ENCODE measurements at regions not wholly inside any gene's neighbourhood (a gene's known extent, or its start where the extent isn't known, plus 50 kb on each side); places are given as distances from the start of the nearest gene placed in this dataset.

DNA sequence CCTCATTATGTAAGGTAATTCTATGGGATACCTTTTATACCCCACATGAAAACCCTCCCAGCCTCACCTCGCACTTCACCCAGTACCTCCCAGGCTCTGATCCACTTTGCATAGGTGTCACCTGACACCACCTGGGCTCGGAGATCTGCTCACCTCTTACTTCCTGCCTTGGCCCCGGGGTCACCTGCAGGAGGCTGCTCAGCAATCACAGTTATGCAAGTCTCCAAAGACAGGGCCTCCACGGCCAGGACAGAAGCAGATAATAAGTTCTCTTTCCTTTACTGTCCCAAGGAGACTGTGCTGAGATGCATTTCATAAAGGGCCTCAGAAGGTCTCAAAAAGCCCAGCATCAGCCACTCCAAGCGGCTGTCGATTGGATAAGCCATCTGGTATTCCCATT is 112.4 kb upstream of the PPP2R2D start:
- no peak overlapping the region for H3K4me3 ChIP-seq (ENCODE audit: low read depth, low read length)
- TF ChIP-seq, protein P1, sequence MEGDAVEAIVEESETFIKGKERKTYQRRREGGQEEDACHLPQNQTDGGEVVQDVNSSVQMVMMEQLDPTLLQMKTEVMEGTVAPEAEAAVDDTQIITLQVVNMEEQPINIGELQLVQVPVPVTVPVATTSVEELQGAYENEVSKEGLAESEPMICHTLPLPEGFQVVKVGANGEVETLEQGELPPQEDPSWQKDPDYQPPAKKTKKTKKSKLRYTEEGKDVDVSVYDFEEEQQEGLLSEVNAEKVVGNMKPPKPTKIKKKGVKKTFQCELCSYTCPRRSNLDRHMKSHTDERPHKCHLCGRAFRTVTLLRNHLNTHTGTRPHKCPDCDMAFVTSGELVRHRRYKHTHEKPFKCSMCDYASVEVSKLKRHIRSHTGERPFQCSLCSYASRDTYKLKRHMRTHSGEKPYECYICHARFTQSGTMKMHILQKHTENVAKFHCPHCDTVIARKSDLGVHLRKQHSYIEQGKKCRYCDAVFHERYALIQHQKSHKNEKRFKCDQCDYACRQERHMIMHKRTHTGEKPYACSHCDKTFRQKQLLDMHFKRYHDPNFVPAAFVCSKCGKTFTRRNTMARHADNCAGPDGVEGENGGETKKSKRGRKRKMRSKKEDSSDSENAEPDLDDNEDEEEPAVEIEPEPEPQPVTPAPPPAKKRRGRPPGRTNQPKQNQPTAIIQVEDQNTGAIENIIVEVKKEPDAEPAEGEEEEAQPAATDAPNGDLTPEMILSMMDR (IDR thresholded peaks at IDR 0.05; ENCODE audit: borderline replicate concordance, insufficient read depth, low read depth, low read length), result no peak

DNA sequence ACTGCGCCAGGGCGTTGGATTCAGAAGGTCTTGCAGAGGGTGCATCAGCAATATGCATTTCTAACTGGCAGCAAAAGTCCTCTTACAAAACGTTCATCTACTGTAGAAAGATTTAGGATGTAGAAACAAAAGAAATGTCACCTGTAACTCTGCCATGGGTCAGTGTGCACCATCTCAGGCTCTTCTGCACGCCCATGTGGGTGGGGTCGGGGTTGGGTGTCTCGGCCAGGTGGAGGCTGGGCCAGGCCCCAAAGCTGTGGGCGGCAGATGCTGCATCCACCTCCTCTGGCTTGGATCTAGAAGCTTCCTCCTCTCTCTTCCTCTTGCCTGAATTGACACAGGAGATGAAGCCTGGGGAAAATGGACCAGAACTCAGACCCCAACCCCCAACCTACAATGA is 111.3 kb upstream of the PPP2R2D start:
- H3K4me3 ChIP-seq (ENCODE audit: low read depth, low read length), result no peak overlapping the region
- TF ChIP-seq, protein P1 (IDR thresholded peaks at IDR 0.05; ENCODE audit: borderline replicate concordance, insufficient read depth, low read depth, low read length), result no peak

DNA sequence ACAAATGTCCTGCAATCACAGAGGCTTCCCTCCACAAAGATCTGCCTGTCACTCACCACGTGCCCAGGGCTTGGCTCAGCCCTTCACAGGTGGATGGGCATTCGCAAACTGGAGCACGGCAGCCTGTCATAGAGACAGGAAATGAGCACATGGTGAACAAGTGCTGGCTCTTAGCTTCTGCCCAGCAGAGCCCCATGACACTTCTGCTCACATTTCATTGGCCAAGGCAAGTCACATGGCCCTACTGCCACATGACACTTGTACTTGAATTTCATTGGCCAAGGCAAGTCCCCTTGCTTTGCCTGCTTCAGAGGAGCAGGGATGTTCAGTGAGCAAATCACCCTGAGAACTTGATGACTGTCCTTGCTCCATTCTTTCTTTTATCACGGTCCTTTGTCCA is 110.8 kb upstream of the PPP2R2D start:
- TF ChIP-seq, protein P1 (IDR thresholded peaks at IDR 0.05; ENCODE audit: borderline replicate concordance, insufficient read depth, low read depth, low read length), result no peak
- no peak overlapping the region for H3K4me3 ChIP-seq (ENCODE audit: low read depth, low read length)

DNA sequence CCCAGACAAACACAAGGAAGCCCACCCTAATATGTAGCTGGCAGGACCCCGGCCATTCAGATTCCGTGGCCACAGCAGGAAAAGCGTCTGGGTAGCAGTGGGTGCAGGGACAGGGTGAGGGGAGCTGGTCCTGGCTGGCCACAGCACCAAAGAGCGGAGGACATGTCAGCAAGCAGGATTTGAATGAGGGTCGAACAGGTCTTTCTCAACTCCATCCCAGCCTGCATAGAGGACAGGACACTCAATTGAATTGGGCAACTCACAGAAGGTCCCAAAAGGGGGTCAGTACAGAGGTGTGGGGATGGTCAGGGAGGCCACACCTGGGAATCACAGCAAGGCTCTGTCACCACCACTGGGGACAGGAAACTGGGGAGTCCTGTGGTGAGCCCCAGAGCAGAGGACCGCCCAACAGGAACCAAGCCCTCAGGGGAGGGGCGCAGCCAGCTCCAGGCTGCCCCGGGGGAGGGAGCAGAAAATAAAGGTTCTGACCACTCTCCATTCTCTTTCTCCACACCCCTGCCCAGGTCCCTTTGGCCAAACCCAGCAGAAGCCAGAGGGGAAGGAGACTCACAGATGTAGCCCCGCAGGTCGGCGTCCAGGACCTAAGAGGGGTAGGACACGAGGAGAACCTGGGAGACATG is 108.7 kb upstream of the PPP2R2D start:
- TF ChIP-seq, protein P1 (IDR thresholded peaks at IDR 0.05; ENCODE audit: borderline replicate concordance, insufficient read depth, low read depth, low read length), result no peak

DNA sequence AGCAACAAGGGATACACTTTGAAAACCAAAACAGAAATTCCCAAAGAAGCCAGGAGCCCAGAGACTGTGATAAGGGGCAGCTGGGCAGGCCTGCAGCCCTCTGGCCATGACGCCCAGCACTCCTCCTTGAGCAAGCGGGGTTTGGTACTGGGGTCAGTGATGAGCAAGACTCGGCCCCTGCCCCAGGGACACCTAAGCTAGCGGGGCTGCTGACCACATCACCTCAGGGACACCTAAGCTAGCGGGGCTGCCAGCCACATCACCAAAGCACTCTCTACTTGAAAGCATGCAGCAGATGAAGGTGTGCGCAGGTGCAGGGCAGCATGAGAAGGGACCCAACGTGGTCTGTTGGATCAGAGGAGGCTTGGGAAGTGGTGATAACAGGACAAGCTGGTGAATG is 108.0 kb upstream of the PPP2R2D start:
- no peak overlapping the region for H3K4me3 ChIP-seq (ENCODE audit: low read depth, low read length)
- TF ChIP-seq, protein P1 (IDR thresholded peaks at IDR 0.05; ENCODE audit: borderline replicate concordance, insufficient read depth, low read depth, low read length), result no peak

More for the DNA sequence above, 108.7 kb upstream of the PPP2R2D start:
- H3K4me3 ChIP-seq (ENCODE audit: low read depth, low read length), result no peak overlapping the region

DNA sequence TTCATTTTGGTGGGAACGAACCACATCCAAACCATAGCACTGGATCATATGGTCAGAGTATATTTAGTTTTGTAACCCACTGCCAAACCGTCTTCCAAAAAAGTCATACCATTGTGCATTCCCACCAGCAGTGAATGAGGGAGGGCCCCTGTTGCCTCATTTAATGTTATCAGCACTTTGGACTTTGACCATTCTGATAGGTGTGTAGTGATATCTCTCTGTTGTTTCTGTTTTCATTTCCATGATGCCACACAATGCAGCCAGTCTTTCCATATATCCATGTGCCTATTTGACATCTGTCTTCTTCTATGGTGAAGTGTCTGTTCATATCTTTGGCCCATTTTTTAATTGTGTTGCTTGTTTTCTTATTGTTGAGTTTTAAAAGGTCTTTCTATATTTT is 105.0 kb upstream of the PPP2R2D start:
- H3K4me3 ChIP-seq (ENCODE audit: low read depth, low read length), result no peak overlapping the region
- TF ChIP-seq, protein P1 (IDR thresholded peaks at IDR 0.05; ENCODE audit: borderline replicate concordance, insufficient read depth, low read depth, low read length), result no peak

DNA sequence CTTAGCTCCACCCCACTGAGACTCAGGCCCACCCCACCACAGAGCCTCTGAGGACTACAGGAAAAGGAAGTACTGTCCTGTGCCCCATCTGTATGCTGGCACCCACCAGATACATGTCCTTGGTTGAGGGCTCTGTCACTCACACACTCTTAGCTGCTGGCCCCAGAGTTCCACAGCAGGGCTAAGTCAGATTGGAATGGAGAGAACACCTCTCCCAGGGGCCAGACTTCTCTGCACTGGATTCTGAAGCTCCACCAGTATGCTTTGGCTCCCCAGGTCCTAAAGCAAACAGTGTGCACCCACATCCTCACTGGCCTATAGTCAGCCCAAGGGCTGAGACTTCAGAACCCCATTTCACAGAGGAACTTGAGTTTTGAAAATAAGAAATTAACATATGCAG is 103.2 kb upstream of the PPP2R2D start:
- TF ChIP-seq, protein P1 (IDR thresholded peaks at IDR 0.05; ENCODE audit: borderline replicate concordance, insufficient read depth, low read depth, low read length), result no peak
- no peak overlapping the region for H3K4me3 ChIP-seq (ENCODE audit: low read depth, low read length)
